ENCODE measurements at regions not wholly inside any gene's neighbourhood (a gene's known extent, or its start where the extent isn't known, plus 50 kb on each side); places are given as distances from the start of the nearest gene placed in this dataset.

DNA sequence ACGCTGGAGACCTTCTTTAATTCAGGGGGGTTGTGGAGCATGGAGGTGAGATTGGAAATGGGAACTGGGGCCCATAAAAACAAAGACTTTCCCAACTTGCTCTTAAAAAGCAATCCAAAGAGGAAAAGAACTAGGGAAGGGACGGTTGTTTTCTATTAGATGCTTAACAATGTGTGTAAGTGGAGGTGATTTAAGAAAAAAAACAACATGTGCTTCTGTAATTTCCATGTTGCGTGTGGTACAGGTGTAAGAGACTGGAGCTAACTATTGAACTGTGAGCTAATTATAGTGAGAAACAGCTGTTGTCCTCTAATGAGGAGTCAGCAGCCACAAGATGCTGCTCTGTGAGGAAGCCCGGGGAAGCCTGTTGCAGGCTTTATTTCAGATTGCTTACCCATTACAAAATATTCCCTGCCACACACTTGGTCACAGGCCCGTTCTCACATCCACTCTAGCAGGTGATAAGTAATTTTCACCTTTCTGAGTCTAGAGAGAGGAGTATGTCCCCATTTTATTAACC, 280.6 kb upstream of the PARD3B start:
- ATAC-seq (no peak), DNase-seq (ENCODE audit: low spot score) (no peak)
- Mint-ChIP-seq H3K4me1 (peaks cover 47% of the 10 kb centered on the region), H3K27ac (no peak overlapping the region), H3K27me3 (ENCODE audit: low read depth) (peaks cover 5% of the 10 kb centered on the region; the same call in 1 of the 2 replicates), H3K9me3 (peaks cover 5% of the 10 kb centered on the region), H3K4me3 (no peak overlapping the region), H3K36me3 (peaks cover 4% of the 10 kb centered on the region; the same call in 1 of the 2 replicates)
- CTCF ChIA-PET = no interaction called here
- POLR2A ChIA-PET = no interaction called here
- TF ChIP-seq, protein P1, sequence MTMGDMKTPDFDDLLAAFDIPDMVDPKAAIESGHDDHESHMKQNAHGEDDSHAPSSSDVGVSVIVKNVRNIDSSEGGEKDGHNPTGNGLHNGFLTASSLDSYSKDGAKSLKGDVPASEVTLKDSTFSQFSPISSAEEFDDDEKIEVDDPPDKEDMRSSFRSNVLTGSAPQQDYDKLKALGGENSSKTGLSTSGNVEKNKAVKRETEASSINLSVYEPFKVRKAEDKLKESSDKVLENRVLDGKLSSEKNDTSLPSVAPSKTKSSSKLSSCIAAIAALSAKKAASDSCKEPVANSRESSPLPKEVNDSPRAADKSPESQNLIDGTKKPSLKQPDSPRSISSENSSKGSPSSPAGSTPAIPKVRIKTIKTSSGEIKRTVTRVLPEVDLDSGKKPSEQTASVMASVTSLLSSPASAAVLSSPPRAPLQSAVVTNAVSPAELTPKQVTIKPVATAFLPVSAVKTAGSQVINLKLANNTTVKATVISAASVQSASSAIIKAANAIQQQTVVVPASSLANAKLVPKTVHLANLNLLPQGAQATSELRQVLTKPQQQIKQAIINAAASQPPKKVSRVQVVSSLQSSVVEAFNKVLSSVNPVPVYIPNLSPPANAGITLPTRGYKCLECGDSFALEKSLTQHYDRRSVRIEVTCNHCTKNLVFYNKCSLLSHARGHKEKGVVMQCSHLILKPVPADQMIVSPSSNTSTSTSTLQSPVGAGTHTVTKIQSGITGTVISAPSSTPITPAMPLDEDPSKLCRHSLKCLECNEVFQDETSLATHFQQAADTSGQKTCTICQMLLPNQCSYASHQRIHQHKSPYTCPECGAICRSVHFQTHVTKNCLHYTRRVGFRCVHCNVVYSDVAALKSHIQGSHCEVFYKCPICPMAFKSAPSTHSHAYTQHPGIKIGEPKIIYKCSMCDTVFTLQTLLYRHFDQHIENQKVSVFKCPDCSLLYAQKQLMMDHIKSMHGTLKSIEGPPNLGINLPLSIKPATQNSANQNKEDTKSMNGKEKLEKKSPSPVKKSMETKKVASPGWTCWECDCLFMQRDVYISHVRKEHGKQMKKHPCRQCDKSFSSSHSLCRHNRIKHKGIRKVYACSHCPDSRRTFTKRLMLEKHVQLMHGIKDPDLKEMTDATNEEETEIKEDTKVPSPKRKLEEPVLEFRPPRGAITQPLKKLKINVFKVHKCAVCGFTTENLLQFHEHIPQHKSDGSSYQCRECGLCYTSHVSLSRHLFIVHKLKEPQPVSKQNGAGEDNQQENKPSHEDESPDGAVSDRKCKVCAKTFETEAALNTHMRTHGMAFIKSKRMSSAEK (CRISPR knock-in tag; IDR thresholded peaks at IDR 0.05; ENCODE audit: borderline replicate concordance) = no peak
- TF ChIP-seq OVOL2 (CRISPR knock-in tag; IDR thresholded peaks at IDR 0.05; ENCODE audit: borderline replicate concordance) (no peak), NR1H2 (CRISPR knock-in tag; IDR thresholded peaks at IDR 0.05) (no peak), CREB1 (CRISPR knock-in tag; IDR thresholded peaks at IDR 0.05) (no peak), ATF2 (CRISPR knock-in tag; IDR thresholded peaks at IDR 0.05; ENCODE audit: borderline replicate concordance, low read depth) (no peak), MYBL2 (CRISPR knock-in tag; IDR thresholded peaks at IDR 0.05) (no peak), NFE2L1 (CRISPR knock-in tag; IDR thresholded peaks at IDR 0.05) (no peak), SOX15 (CRISPR knock-in tag; IDR thresholded peaks at IDR 0.05) (no peak), JAZF1 (CRISPR knock-in tag; IDR thresholded peaks at IDR 0.05) (no peak), KAT7 (CRISPR knock-in tag; IDR thresholded peaks at IDR 0.05; ENCODE audit: borderline replicate concordance) (no peak), SP1 (CRISPR knock-in tag; conservative IDR thresholded peaks at IDR 0.05) (no peak), SMAD4 (CRISPR knock-in tag; IDR thresholded peaks at IDR 0.05) (no peak), NR2C2 (CRISPR knock-in tag; IDR thresholded peaks at IDR 0.05) (no peak), ZNF317 (CRISPR knock-in tag; IDR thresholded peaks at IDR 0.05; ENCODE audit: borderline replicate concordance, low read depth) (no peak), EMX1 (CRISPR knock-in tag; IDR thresholded peaks at IDR 0.05) (no peak), IRF2 (CRISPR knock-in tag; IDR thresholded peaks at IDR 0.05; ENCODE audit: borderline replicate concordance, low read depth) (no peak)
- TF ChIP-seq, protein P2, sequence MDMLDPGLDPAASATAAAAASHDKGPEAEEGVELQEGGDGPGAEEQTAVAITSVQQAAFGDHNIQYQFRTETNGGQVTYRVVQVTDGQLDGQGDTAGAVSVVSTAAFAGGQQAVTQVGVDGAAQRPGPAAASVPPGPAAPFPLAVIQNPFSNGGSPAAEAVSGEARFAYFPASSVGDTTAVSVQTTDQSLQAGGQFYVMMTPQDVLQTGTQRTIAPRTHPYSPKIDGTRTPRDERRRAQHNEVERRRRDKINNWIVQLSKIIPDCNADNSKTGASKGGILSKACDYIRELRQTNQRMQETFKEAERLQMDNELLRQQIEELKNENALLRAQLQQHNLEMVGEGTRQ (CRISPR knock-in tag; IDR thresholded peaks at IDR 0.05) = no peak
- TF ChIP-seq, protein P3, sequence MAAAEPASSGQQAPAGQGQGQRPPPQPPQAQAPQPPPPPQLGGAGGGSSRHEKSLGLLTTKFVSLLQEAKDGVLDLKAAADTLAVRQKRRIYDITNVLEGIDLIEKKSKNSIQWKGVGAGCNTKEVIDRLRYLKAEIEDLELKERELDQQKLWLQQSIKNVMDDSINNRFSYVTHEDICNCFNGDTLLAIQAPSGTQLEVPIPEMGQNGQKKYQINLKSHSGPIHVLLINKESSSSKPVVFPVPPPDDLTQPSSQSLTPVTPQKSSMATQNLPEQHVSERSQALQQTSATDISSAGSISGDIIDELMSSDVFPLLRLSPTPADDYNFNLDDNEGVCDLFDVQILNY (CRISPR knock-in tag; IDR thresholded peaks at IDR 0.05) = no peak
- TF ChIP-seq, protein P4, sequence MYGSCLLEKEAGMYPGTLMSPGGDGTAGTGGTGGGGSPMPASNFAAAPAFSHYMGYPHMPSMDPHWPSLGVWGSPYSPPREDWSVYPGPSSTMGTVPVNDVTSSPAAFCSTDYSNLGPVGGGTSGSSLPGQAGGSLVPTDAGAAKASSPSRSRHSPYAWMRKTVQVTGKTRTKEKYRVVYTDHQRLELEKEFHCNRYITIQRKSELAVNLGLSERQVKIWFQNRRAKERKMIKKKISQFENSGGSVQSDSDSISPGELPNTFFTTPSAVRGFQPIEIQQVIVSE (CRISPR knock-in tag; IDR thresholded peaks at IDR 0.05; ENCODE audit: borderline replicate concordance) = no peak
- TF ChIP-seq, protein P5, sequence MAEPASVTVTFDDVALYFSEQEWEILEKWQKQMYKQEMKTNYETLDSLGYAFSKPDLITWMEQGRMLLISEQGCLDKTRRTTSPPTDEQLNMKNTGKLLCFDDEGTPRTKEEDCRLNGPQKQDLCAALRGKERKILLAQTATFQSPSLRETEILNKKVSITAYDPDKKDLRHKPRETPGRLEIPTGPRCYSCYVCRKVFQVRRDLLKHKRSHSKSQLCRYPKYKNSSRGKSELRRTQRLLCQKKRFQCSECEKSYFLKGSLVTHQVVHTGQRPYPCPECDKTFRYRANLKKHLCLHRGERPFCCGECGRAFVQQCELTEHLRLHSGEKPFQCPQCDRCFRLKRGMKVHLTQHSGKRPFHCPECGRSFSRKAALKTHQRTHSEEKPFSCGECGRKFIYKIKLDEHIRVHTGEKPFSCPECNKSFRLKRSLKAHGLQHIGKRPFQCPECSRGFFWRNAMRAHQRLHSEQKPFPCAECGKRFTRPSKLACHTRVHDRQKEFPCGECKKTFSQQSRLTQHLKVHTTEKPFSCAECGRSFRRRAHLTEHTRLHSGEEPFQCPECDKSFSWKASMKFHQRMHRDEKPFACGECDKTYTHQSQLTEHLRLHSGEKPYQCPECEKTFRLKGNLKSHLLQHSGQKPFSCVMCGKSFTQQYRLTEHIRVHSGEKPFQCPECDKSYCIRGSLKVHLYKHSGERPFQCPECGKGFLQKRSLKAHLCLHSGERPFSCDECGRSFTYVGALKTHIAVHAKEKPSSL (CRISPR knock-in tag; conservative IDR thresholded peaks at IDR 0.05) = no peak
